CD4-positive, alpha-beta T cell treated with Interleukin-12 subunit alpha and Interleukin-12 subunit beta, for 1 hour (primary cell): ENCODE measurements at regions not wholly inside any gene's neighbourhood (a gene's known extent, or its start where the extent isn't known, plus 50 kb on each side); places are given as distances from the start of the nearest gene placed in this dataset.
"Not testable (repeated sequence)": the region's sequence is repeated elsewhere in the genome, so short reads cannot be mapped to it uniquely, and the experiment has no call there.

Experiments used
- DNase-seq: peaks from one replicate; pipeline ENCODE4 v3.0.0-alpha.2; 2020

DNA sequence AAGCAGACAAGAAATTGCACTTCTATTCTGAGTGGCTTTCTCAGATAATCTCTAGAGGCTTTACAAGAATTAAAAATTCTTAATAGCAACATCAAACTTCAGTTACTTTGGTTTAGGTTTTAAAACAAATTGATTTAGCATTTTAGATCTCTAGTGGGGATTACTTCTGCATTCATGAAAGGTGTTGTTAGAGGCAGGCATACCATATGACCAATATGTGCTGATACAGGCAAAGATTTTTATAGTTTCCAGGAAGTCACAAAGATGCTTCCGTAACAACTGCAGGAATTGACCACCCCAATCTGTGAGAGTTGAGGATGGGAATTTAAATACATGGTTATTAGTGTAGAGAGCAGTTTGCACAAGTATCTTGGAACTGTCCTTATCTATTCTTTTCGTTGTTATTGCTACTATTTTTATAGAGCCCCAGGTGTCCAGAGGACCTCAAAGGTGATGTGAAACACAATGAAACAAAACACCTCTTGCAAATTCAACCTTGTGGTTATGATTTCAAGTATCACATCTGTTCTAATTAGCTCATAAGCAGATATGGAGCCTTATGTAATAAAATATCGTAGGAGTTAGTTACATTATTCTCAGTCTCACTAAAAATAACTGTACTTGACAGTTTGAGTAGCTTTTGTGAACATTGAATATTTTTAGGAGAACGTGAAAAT is 512.7 kb upstream of the ADGRL4 start:
- DNase-seq: no peak

DNA sequence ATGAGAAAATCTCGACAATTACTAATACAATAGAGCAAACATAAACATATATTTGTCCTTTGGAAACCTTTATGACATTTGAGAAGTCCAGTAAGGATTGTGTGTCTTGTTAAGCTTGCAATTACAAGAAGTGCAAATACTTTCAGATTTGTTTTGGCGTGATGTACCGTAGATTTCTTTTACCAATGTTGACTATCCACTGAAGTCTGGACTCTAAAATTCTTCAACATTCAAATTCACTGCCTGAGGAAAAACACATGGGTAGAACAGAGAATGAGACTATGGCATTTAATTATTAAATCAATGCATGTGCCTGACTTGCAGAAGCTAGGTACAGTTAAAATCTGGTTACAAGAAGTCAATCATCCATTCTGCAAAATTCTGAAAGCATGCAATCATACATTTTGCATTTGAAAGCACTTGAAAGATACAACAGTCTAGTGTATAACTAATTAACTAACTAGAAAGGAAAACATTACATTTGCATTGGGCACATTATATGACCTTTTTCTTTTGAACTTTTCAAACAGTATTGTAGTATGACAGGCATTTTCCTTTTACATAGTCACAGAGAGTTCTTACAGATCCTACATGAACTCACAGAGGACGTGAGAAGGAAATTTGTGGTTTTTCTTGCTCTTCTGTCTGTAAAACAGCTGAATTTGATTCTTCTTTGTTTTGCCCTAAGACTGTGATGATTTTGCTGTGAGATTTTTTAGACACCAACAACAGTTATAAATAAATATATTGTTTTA is 511.1 kb upstream of the ADGRL4 start:
- DNase-seq: no peak

DNA sequence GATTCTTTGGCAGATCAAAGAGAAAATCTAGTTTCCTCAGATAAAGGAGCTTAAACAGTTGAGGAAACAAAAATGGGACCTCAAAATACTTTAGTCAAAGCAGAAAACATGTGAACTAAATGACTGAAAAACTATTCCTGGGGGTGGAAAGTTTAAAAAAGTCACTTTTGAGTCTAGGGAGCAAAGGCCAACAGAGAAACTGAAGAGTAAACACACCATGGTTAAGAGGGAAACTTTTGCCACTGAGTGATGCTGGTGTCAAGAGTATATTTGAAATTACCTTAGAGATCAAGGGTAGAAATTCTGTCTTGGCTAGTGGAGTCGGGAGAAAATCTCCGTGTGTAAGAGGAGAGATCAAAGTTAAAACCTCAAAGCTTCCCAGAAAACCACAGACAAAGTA is 501.2 kb upstream of the ADGRL4 start:
- no peak for DNase-seq

DNA sequence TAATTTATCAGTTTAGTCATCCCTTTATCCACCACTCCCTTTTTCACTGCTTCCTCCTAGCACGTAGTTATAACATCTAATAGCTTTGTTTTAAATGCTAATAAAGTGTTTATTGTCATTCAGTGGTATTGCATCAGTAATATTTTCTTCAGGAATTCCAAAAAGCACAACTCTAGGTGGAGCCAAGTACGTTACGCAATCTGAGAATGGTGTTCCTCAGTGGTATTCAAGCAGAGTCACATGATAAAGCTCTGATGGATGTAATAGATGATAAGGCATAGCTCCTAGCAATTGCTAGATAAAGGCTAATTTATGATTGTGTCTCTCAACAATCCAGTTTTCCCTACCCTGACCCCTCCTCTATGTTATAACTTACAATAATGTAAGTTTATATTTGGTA is 494.6 kb upstream of the ADGRL4 start:
- DNase-seq: no peak

DNA sequence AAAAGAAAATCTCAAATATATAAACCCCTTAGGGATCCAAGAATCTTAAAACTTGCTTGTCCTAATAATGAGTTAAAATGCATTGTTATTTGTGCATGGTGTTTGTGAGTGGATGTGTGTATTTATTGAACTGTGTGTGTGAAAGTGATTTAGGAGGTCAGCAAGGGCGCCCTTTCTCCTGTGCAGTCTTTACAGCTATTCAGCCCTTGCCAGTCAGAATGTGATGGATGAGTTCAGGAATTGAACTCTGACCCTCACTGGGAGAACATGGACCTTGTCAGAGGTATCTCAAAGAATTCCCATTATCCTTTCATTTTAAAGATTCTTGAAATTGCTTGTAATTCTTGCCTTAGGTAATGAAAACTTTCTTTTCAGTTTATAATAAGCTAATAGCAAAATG is 493.0 kb upstream of the ADGRL4 start:
- DNase-seq: no peak

DNA sequence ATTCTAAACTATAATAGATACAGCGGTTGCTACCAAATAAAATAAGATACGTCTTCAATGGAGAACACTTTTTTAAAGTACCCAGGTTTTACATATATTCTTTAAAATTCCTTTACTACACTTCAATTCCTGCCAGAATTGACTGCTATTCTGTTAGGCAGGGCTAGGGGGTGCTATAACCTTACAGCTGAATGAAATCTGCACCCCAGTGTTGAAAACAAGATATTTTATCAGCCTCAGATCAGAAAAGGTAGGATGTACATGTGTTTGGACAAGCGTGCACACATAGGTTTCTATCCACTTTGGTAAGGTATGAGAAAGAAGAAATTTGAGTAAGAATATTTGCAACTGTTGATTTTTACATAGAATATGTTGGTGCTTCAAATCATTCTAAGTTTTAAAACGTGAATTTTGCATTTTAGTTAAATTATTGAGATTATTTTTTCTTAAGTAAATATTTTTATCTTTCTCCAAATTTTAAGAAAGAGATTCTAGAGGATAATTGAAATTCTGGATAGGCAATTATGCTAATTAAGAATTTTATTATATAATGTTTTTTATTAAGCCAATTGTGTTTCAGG is 490.8 kb upstream of the ADGRL4 start:
- DNase-seq: no peak

DNA sequence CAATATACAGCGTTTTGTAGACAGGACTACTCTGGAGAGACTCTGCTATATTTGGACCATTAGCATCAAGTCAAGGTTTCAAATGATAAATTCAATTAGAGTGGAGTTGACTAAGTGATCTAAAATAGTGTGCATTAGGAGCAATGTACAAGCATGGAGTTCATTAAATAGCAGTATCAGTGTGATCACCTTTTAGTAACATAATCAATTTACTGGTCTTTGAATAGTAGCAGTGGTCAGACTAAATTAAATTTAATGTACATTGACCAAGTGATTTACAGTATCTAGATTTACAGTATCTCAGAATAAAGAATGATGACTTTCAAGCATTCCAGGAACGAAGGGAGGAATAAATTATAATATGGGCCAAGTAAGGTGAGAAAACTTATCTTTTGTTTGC is 489.6 kb upstream of the ADGRL4 start:
- no peak for DNase-seq

DNA sequence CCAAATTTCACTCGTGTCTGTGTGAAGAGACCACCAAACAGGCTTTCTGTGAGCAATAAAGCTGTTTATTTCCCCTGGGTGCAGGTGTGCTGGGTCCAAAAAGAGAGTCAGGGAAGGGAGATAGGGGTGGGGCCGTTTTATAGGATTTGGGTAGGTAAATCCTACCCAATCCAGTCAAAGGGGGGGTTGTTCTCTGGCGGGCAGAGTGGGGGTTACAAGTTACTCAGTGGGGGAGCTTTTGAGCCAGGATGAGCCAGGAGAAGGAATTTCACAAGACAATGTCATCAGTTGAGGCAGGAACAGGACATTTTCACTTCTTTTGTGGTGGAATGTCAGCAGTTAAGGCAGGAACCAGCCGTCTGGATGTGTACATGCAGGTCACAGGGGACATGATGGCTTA is 487.2 kb upstream of the ADGRL4 start:
- DNase-seq: not testable (repeated sequence)

DNA sequence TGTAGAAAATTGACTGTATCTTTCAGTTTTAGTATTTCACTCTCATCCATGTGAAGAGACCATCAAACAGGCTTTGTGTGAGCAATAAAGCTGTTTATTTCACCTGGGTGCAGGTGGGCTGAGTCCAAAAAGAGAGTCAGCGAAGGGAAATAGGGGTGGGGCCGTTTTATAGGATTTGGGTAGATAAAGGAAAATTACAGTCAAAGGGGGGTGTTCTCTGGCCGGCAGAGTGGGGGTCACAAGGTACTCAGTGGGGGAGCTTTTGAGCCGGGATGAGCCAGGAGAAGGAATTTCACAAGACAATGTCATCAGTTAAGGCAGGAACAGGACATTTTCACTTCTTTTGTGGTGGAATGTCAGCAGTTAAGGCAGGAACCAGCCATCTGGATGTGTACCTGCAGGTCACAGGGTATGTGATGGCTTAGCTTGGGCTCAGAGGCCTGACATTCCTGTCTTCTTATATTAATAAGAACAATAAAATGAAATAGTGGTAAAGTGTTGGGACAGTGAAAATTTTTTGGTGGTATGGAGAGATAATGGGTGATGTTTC is 482.1 kb upstream of the ADGRL4 start:
- DNase-seq: not testable (repeated sequence)

DNA sequence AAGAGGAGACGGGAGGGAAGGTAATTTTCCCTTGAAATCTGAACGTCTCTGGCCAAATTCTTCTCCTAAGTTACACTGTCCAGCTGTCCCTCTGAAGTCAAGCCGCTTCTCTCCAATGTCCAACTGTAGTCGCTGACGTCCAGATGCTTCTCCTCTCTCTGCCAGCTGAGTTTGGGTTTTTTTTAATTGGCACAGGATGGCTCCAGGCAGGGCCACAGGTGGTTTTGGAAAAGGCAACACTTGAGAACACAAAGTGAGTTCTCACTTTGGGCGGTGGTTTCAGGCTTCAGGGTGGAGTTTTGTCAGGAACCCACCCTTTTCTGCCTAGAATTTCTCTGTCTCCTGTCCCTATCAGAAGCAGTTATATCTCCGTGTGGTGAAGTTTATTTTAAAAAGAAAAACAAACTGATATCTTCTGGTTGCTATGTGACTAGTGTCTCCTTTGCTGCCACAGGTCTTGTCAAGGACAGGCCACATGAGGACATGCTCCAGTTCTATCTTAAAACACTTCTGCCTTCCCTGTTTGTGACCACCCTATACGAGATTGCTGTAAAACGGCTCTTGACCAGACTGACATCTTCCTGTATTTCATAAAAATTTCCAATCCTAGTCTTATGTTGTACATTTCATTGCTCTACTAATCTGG is 472.3 kb upstream of the ADGRL4 start:
- no peak for DNase-seq

DNA sequence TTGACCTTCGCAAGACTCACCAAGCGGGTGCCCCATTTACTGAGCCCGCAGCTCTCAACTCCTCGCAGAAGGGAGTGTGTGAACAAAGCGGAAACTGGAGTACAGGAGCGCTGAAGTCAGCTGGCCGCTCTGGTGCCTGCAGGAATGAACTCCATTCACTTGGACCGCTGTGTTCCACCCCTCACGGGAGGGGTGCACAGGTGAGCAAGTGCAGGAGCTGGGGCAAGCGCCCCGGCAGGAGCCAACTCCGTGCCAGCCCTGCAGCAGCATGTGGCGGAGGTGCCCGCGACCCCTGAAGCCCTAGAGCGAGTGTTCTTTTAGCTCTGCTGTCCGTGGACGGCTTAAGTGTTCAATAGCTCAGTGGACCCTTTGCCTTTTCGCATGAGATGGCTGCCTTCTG is 471.6 kb upstream of the ADGRL4 start:
- no peak for DNase-seq

DNA sequence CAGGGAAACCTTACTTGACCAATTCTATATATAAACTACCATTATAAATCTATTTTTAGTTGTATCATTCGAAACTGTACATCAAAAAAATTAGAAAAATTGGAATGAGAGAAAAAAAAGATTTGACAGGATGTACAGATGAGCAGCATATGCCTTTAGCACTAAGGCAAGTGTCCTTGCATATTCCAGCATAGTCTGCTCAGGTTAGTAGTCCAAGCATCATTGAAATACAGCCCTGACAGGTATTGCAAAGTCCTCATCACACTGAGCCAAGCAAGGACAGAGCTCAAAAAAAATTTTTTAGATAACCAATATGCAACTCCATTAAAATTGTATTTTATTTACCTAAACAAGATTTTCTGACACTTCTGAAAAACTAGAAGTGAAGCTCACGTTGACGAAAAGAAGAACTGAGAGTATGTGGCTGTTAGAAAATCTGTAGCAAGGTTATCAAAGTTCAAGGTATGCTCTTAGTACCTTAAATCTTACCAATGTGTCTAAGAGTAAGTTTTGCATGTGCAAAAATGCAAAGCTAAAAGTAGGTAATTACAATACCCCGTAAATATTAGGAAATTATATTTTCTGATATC is 465.6 kb upstream of the ADGRL4 start:
- no peak for DNase-seq

DNA sequence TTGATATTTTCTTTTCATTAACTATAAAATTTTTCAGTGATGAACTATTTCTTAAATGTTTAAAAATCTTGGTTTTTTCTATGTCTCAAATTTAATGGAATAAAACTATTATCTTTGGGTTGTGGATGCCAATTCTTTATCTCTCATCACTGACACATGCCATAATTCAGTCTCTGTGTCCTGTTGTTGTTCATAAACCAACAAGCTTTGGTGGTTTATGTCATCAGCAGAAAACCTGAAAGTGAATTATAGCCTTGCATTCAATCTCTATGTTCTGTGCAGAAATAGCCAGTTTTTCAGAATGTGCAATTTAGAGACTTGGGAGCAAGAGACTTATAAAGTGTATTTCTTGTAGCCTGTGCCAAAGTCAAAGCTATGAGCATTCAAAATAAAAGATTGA is 462.6 kb upstream of the ADGRL4 start:
- no peak for DNase-seq

DNA sequence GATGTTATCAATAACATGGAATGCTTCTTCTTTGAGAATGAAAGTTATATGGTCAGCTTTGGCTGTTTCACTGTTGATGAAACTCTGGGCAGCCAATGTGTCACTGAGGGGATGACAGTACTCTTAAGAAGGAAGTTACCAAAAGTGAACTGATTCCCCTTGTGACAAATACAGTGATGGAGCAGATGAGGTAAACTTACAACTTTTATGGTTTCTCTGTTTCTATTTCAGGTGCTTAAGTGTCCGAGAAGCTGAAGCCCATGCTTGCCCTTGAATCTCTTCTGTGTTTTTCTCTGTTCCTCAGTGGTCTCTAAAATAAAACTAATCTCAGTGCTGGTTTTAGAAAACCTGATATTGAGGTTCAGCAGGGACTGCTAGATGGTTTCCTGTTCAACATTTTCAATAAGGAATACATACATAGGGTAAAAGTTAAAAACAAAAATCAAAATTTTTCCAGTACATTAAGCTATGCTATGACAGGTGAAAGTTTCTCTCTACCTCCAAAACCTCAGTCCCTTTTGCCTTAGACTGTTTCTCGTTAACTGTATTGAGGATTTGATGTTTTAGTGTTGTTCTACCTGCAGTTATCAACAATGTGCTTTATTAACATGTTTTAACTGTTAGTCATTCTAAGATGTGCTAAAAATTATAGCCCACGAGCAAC is 454.4 kb upstream of the ADGRL4 start:
- no peak for DNase-seq

DNA sequence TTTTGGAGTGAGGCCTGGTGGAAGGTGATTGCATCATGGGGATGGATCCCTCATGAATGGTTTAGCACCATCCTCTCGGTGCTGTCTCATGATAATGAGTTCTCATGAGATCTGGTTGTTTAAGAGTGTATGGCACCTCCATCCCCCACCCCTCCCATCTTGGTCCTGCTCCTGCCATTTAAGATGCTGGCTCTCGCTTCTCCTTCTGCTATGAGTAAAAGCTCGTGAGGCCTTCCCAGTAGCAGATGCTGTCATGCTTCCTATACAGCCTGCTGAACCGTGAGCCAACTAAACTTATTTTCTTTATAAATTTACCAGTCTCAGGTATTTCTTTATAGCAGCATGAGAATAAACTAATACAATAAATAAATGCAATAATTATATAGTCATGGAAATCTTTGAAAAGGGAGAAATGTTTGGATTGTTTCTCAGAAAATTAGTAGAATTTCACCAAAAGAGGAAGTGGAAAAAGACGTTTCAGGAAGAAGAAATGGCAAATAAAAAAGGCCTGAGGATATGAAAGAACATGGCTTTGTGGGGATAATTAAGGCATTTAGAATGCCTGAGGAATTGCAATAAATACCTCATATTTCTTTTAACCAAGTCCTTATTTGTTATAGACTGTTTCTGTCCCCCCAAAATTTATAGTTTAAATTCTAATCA is 451.2 kb upstream of the ADGRL4 start:
- no peak for DNase-seq

DNA sequence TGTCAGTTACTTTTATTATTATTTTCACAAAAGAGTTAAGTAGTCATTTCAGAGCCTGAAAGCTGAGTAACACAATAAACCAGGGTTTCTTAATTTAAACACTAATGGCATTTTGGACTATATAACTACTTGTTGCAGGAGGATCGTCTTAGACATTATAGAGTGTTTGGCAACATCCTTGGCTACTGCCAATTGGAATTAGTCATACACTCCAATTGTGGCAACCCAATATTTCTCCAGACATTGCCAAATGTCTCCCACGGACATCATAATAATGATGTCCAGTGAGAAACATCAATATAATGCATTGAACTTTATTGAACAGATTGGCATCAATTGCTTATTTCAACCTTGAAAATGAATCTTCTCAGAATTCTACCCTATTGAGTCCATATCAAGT is 441.9 kb upstream of the ADGRL4 start:
- DNase-seq: no peak

DNA sequence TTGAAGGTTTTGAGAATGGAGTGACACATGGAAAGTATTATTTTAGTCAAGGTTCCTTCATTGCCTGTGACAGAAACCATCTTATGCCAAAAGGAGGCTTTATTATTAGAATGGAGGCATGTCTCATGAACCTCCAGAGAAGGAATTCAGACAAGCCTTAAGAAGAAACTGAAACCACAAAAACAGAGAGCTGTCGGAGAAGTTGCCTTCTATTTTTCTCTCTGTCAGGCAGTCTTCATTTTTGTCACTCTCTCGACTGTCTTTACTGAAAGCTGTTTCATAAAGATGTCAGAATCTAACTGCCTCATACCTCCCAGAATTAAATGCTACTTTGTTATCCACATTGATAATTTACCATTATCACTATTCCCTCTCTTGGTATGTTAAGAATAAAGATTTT is 434.7 kb upstream of the ADGRL4 start:
- DNase-seq: no peak

DNA sequence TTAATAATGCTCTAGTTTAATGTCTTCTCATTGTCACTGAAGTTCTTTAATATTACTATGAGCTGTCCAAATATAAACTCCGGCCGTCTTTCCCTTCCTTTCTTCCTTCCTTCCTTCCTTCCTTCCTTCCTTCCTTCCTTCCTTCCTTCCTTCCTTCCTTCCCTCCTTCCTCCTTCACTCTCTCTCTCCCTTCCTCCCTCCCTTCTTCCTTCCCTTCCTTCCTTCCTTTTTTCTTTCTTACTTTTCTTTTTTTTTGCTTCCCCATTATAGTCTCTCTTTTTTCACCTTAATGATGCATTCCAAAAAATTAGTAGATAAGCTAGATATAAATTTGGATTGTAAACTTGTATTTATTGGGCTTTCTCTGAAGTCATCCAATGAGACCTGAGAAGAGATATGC is 431.0 kb upstream of the ADGRL4 start:
- DNase-seq: no peak

DNA sequence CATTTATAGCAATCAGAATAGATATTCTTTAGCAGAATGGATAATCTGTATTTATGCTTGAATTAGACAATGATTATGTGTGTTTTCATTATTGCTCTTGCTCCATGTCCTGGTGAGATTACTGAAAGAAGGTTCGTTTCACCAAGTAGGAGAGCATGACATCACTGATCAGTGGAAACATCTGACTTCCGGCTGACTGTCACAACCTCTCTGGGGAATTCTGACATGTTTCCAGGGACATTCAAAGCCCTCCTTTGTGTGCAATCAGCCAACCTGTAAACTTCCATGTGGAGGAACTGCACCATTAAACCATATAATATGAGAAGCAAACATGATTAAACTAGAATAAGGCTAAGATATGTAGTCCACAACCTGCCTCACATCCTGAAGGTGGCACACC is 424.8 kb upstream of the ADGRL4 start:
- DNase-seq: no peak

DNA sequence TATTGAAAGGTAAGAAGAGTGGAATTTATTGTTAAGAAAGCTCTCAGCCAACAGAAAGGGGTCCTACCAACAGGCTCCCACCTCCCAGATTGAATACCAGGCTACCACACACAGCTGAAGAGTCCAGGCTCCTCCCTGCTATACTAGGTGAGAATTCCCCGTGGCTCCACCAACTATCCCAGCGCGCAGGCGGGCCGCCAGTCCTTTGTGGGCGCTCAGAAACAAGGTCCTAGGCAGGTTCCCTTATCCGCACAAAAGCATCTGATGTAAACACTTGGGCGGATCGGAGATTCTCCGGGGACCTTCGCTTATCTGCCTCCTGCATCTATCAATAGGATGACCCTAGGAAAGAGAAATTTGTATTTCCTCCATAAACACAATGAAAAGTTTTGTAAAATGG is 423.9 kb upstream of the ADGRL4 start:
- DNase-seq: no peak

DNA sequence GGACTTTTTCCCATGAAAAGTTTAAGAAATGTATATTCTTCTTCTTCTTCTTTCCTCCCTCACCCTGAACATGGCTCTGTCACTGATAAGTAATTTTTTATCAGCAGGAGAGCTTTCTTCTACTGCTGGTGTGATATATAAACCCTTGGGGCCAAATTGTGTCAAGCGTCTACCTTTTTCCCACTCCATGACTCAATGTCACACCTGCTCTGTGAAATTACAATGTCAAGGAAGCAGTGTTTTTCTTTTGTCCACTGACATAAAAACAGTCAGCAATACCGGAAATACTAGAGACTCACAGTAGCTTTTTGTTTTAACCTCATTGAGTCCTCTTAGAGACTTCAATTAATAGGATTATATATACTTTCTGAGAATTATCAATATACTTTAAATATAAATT is 416.2 kb upstream of the ADGRL4 start:
- no peak for DNase-seq

DNA sequence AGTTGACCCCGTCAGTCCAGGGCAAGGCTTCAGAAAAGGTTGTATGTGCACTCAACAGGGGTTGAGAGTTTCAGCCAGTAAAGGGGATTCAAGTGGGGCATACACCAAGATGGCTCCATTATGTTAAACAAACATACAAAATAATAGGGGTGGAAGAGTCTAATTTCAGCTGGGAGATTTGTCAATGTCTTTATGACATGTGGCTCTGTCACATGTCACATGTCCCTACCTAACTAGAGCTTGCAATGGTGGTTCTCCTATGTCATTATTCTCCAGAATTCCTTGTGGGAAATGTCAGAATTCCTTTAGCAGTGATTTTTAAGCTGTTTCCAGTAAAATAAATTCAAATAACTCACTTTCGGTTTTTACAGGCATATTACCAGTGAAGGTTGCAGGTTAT is 392.0 kb upstream of the ADGRL4 start:
- DNase-seq: no peak
